Epithelial cell of esophagus (primary cell): ENCODE measurements at regions not wholly inside any gene's neighbourhood (a gene's known extent, or its start where the extent isn't known, plus 50 kb on each side); places are given as distances from the start of the nearest gene placed in this dataset.

Source experiments
- DNase-seq: peaks from one replicate; pipeline ENCODE4 v3.0.0; 2010; ENCODE audit warnings: low read depth
- H3K4me3 ChIP-seq: 2 replicates; pipeline ENCODE4 v1.5.1; 2011; ENCODE audit warnings: mild to moderate bottlenecking, low read length, control low read depth
- CTCF ChIP-seq: IDR thresholded peaks from 2 replicates; pipeline ENCODE4 v1.5.1; 2011; ENCODE audit warnings: low read depth, mild to moderate bottlenecking, low read length, control low read depth, inconsistent platforms; ENCODE audit not compliant: insufficient read depth; ENCODE audit errors: missing control alignments

- no peak overlapping the region for H3K4me3 ChIP-seq
- TF ChIP-seq CTCF: no peak
- DNase-seq: no peak
Observed at GRCh38 chr5:97489010-97489840, 306.2 kb upstream of the RIOK2 start.

GRCh38 chr5:97494465-97494864, 311.4 kb upstream of the RIOK2 start:
- no peak for TF ChIP-seq CTCF
- DNase-seq: no peak
- H3K4me3 ChIP-seq: no peak overlapping the region

- no peak overlapping the region for H3K4me3 ChIP-seq
- no peak for DNase-seq
- TF ChIP-seq CTCF: no peak
Observed at GRCh38 chr5:97495301-97495700, 312.3 kb upstream of the RIOK2 start.

GRCh38 chr5:97496037-97496436, 313.0 kb upstream of the RIOK2 start:
- DNase-seq: no peak
- no peak overlapping the region for H3K4me3 ChIP-seq
- no peak for TF ChIP-seq CTCF

GRCh38 chr5:97498657-97499056, 315.6 kb upstream of the RIOK2 start:
- no peak for DNase-seq
- TF ChIP-seq CTCF: no peak
- no peak overlapping the region for H3K4me3 ChIP-seq

- TF ChIP-seq CTCF: no peak
- no peak overlapping the region for H3K4me3 ChIP-seq
- peak; percentile 38 for DNase-seq
Observed at GRCh38 chr5:97499605-97500004, 316.6 kb upstream of the RIOK2 start.
